Kidney tubule cell (primary cell): ENCODE measurements at regions not wholly inside any gene's neighbourhood (a gene's known extent, or its start where the extent isn't known, plus 50 kb on each side); places are given as distances from the start of the nearest gene placed in this dataset.

Experiments used
- DNase-seq: peaks from one replicate; pipeline ENCODE4 v3.0.0-alpha.2; 2018; ENCODE audit warnings: low spot score

DNA sequence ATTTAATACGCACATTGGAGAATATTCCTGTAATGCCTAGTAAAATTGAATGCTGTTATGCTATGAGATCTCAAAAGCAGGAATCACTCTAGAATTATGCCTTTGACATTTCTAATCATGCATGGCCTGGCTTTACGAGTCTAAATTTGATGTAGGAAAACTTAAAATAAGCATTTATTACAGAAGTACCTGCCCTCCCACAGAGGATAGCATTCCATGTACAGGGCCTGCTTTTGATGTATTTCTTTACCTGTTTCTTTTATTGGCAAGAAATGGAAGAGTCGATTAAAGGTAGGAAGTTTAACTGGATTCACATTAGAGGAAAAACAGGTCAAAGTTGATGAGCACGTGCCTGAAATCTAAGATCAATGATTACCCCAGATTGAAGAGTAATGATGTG, 219.5 kb downstream of the PCDH7 start:
- DNase-seq, result no peak

DNA sequence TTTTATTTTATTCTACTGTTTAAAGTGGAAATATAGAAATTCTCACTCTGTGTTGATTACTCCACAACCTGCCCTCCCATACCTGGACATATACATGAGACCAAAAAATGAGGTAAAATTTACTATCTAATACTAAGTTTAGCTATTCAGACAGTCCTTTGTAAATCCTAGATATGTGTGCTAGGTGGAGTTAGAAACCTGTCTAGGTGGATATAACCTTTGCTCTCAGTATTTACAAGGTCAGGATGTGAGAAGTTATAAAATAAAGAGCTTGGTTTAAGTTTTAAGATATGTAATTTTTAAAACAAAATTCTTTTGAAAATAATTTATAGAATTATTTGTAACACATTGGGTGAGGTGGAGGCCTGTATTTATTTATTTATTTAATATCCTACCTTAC, 221.5 kb downstream of the PCDH7 start:
- no peak for DNase-seq

DNA sequence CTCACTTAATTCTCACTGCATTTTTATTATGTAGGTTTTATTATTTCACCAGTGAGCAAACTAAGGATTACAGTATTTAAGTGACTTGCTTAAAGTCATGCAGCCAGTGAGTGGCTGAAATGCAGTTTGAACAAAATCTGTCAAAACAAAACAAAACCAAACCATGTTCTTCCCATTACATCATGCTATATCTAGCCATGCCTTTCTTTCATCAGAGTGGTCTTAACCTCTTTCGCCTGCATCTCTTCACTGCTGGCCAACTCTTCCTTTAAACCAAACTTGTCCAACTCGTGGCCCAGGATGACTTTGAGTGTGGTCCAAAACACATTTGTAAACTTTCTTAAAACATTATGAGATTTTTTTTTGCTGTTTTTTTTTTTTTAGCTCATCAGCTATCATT, 223.2 kb downstream of the PCDH7 start:
- no peak for DNase-seq

DNA sequence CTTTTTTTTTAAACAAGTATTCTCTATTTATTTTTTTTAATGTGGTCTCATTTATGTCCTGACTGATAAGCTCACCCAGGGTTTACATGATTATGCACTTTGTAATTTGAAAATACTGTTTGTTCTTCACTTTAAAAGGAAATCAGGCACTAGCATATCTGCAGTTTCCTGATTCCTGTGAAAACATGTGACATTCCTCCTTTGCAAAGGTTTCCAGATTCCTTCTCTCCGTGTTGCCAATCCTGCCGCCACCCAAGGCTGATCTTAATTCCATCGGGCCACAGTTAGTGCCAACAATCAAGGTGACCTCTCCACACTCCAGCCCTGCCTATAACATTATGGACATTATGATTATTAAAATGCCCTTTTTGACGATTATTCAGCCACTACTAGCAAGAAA, 225.4 kb downstream of the PCDH7 start:
- peak; percentile 33 for DNase-seq

DNA sequence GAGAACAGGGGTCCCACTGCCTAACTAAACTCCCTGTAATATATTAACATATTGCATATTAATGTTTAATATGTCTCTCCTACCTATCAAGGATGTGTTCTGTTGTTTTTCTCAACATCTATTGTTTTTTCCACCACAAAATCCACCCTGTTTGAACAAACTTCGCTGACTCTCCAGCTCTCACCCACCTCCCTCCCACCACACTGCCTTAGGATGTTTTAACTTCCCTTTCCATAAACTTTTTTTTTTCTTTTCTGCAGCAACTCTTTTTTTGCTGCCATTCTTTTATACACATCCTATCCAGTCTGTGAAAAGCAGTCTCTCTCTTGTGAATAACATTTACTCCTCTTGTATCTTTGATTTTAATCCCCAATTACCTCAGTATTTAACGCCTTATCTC, 226.1 kb downstream of the PCDH7 start:
- no peak for DNase-seq

DNA sequence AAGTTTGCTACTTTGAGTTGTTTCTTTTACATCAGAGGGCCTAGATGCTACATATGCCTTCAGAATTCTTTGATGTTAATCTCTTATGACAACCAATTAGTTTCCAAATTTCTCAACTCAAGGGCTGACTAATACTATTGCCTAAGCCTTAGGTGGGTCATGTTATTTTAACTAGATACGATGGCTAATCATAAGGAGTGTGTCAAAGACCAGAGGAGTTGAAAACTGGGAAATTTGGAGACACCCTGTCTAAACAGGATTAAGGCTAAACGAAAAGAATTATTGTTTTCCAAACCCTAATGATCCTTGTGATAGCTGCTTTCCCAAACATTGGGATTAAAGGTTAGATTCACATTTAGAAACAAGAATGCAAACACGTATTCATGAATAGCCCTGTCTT, 228.5 kb downstream of the PCDH7 start:
- peak; percentile 2 for DNase-seq

DNA sequence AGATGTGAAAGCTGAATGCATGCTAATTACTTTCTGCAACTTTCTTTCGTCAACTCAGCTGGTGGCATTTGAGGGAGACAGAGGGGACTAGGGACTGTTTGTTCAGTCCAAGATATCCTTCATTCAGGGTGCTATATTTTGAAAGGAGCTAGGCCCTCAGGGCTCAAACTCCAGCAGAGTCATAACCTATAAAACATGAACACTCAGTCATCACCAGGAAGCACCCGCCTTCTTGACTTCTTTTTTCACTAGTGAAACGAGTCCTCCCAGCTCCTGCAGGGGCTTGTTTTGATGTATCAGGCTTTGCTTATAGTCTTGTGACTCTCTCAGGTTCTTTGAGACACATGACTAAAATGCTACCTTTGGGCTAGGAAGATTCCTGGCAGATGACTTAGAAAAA, 230.6 kb downstream of the PCDH7 start:
- DNase-seq, result peak; percentile 65

DNA sequence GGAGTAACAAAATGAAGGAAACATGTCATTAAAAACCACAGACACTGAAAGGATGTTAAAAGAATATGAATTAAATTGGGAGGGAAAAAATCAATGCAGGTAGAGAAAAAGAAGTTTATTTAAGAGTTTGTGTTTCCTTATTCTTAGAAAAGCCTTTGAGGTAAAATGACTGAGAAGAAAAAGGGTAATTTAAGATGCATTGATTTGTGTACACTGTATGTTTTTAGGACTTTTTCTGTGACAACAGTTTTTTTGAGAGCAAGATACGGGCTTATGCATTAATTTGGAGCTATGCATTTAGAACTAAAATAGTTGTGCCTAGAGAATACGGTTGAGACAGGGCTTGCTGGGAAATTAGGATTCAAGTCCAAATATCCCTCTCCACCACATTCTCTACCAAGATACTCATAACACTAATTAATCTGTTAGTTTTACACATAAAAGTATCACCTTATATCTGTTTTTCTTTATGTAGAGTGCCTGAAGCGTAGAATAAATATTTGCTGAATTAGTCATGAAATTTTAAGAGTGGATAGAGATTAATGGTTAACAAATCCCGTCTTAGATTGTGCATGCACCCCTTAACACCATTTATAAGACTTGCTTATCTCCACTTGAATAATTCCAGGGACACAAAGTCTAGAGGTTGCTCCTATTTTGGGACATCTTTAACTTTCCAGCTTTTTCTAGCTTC, 232.5 kb downstream of the PCDH7 start:
- peak; percentile 73 for DNase-seq

DNA sequence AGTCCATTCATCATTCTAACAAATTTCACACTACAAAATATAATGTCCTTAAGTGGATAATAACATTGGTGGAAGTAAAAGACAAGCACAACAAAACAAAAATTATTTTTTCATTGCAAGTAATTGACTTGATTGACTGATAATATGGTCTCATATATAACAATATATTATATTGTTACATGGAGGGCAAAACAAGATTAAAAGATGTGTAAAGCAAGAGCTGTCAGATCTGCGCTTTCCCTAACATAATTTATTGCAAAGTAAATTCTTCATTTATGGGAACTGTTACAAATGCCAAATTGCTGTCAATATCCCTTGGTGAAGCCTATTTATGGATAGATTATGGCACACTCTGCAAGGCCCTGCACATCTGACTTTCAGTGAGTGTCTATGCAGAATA, 233.6 kb downstream of the PCDH7 start:
- no peak for DNase-seq

DNA sequence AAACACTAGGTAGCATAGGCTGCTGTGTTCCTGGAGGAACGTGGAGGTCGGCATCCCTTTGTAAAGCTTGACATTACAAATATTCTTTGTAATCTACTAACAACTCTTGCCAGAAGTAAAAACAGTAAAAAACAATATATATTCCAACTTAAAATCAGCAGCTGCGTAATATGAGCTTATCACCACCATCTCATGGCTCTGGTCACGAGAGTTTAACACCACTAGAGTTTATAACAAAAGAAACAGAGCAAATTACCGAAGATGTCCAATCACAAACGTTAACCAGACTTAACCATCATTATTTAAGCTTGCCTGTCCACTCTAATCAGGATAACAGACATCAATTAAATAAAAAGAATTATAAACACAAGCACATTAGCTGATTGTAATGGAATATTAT, 236.7 kb downstream of the PCDH7 start:
- DNase-seq, result no peak

DNA sequence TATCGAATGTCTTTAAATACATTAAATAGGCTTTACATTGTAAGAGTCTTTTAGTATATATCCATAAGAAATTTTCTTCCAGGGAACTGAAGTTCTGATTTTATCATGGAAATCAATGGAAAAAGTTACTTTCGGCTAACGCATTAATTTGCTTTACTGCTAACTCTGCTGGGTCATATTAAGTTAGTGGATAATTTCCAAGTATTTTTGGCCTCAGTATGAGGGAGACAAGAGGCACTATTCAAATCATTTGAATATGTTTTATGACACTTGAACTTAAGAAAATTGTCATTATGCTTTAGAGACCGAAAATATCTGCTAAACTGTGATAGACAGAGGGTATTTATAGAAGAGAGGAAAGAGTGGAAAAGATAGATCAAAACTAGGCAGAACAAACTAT, 237.5 kb downstream of the PCDH7 start:
- no peak for DNase-seq

DNA sequence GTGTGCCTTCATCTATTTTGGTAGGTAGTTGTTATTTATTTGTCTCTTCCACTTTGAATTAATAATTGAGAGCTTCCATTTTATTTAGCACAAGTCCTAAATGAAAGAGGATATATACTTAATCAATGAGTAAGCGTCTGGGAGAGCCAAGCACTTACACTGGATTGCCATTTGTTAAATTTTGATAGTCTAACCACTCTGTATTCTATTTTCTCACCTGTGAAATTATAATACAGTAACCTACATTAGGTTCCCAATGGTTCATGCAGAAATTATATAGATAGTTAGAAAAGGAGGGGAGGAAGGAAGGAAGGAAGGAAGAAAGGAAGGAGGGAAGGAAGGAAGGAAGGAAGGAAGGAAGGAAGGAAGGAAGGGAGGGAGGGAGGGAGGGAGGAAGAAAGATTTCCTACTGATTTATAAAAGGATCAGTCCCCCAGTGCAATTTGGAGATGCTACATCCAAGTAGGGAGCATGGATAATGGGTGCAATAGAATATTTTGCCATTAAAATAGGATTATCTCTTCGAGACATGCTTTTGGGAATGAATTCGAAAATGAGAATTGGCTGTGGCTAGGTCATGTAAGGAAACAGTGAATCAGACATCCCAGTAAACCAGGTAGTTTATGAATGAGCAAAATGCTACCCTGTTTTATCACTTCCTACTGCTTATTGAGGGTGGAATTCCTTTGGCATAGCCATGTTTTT, 239.8 kb downstream of the PCDH7 start:
- no peak for DNase-seq

DNA sequence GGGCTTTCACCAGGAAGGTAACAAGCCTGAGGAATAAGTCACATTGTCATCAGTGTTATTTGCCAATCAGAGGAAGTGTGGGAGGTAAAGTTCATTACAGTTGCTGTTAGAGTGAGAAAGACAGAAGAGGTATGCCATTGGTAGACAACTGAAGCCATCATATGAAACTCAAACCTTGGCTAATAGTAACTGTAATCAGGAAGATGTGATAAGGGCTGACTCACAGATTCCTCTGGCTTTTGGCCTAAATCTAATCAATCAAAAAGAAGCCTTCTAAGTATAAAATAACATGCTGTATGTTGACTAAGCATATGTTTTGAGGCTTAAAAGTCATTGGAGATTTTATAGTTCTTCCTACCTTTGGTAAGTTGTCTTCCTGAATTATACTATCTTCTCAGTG, 242.8 kb downstream of the PCDH7 start:
- peak; percentile 17 for DNase-seq

DNA sequence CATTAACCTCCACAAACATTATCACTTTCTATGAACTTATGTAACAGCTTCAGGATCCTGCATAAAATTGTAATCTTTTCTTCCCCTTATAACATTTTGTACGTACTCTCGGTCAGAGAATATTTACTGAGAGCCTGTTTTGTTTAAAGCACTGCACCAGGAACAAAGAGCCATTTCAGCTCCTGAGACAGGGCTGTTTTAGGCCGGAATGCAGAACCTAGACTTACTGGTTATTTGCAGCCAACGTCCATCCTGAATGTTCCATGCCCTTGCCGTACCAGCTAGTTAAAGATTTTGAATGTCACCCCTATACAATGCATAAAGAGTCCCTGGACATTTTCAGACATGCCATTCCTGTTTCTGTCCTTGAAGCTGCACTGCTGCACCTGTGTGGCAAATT, 248.8 kb downstream of the PCDH7 start:
- DNase-seq, result no peak

DNA sequence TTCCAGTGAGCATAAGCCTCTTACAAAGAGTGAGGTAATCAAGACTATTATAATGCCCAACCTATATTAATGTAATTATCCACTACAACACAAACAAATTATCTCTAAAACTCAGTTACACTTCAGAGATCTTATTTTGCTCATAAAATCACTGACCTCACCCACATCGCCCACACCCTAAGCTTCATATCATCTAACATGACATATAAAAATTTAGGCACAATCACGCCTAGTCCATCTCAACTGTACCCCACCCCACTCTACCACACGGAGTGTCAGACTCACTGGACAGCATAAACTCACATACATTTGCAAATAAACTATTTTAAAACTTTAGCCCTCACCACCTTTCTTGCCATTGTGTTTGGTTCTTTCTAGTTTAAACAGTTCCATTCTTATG, 252.4 kb downstream of the PCDH7 start:
- DNase-seq, result no peak

DNA sequence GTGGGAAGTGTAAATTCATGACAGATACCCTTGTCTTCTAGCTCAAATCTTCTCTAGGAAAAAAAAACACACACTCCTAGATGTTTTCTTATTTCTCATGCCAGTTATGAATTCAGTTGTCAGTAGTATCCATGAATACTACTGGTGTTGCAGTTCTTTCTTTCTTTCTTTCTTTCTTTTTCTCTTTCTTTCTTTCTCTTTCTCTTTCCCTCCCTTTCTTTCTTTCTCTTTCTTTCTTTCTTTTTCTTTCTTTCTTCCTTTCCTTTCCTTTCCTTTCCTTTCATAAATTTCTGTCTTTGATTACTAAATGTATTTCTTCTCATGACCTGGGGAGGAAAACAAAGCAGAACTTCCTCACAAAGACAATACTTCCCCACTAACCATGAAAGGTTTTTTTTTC, 253.8 kb downstream of the PCDH7 start:
- DNase-seq, result no peak

DNA sequence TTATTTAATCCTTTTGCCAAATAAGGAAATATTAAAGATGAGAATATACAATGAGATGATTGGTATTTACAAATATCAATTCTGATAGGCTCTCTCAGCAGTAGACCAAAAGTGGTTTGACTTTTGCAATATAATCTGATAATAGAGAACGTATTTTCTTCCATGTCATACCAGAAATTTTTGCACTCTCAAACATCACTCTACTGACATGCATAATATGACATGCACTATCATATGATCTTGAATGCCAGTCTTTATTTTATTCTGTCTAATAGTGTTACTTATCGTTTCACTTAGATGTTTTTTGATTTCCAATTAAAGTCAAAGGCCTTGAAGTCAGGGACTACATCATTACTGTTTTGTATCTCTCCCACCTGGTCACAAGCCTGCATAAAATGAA, 259.2 kb downstream of the PCDH7 start:
- no peak for DNase-seq

DNA sequence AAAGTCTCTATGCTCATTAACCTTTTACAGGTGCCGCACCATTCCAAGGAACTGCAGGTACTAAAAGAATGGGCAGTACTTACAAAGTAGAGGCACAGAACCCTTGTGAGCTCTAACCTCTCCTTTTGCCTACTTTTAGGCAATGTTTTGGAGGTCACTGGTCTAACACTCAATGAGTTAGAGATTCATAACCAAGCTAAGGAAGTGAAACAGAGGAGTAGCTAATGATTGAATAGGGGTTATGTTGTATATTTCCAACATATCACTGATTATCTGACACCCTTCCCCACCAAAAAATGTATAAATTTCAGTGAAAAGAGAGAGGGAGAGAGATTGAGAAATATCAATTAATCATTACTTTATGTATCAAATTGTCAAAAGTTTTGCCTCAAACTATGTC, 269.3 kb downstream of the PCDH7 start:
- DNase-seq, result no peak

DNA sequence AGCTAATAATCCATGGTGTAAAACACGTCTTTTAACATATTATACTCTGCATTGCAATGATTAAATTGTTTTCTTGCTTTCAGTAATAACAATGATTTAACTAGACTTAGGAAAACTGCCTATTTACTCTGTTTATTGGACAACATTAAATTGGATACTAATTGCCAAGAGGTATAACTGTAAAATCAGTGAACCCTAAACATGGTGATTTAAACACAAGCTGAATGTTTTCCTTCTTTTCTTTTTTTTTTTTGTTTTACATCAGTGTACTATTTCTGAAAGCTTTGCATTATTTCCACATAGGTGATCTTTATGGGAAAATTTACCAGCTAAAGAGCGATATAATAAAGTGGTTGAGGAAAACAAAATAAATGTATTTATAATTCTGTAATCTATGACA, 276.7 kb downstream of the PCDH7 start:
- DNase-seq, result no peak

DNA sequence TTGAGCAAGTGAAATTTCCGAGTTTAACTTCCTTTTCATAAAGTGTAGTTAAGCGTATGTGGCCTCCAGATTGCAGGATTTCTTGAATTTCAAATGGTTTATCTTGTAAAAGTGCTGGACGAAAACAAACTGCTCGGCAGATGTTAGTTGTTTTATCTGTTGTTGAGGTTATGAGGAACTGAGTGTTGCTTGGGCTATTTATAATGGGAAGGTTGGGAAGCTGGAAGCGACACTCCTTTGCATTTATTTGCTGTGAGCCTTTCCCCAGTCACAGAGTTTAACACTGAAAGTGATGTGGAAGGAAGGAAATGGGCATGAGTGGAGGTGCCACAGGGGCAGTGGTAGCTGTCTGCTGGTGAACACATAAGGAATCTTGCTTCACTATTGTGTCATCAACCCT, 284.9 kb downstream of the PCDH7 start:
- DNase-seq, result no peak

DNA sequence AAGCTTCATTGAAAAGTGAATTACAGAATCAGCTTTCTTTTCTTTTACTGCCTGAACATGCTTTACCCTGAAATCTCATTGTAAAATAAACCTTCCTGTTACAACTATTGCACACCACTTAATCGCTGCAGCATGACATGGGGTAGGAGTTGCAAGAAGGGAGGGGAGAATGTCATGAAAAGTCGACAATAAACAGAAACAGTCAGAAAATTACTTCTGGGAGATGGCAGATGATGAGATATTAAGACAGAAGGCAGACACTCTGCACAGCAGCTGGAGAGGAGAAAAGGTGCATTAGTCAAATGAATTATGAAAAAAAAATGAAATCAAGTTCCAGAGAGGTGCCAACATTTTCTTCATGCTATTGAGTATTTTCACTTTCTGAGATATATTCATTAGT, 287.7 kb downstream of the PCDH7 start:
- no peak for DNase-seq

DNA sequence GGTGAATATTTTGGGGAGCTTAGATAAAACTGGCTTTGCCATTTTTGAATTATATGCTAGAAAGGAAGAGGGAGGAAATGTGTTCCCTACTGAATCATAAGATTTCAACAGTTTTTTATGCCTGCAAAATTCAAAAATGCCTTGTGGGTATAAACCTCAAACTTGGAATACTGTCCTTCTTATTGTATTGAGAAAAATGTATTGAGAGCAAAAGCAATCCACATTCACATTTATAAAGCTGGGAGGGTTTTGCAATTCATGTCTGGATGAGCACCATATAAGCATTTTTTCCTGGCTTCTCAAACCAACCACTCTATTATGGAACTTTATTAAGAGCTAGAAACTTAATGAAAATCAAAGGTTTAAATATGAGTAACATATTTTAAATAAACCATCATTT, 289.8 kb downstream of the PCDH7 start:
- DNase-seq, result no peak

DNA sequence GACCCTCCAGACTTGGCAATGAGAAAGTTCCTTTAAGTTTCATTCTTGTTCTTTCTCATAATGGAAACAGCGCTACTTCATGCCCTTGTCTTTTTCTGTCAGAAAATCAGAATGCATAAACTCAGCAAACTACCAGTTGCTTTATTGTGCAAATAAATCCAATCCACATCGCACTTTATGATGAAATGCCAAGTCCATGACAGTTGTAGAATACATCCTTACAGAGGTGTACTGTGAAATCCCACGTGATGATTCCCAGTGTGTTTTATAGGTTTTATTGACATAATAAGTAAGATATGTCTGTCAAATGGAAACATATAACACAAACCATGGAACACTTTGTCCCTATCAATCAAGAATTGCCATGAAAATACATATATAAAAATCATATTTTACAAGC, 295.0 kb downstream of the PCDH7 start:
- DNase-seq, result no peak
